COLO668 (cell line): ENCODE measurements at regions not wholly inside any gene's neighbourhood (a gene's known extent, or its start where the extent isn't known, plus 50 kb on each side); places are given as distances from the start of the nearest gene placed in this dataset.

Source experiments
- DNase-seq: peaks from one replicate; lab custom pipeline; 2025; ENCODE audit not compliant: unreplicated experiment; lab: John Stamatoyannopoulos, UW

DNA sequence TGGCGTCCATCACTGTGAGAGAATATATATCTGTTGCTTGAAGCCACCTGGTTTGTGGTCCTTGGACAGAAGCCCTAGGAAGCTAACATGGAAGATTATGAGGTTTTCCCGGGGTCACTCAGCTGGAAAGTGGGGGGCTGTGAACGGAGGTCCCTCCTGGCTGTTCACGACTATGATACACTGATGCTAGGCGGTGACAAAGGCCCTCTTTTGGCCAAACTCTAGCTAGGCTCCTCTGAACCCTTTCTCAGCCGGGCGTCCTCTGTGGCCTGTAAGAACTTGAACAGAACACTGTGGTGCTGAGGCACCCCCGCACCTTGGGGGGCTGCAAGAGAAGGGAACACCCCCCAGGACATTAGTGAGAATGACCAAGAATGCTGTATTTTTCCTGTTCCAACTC is 164.6 kb downstream of the TFCP2L1 start:
- no peak for DNase-seq

GRCh38 chr2:121120991-121121390 is 164.0 kb downstream of the TFCP2L1 start:
- DNase-seq = no peak

GRCh38 chr2:121121661-121122060 is 163.3 kb downstream of the TFCP2L1 start:
- DNase-seq = no peak

GRCh38 chr2:121123268-121123667 is 161.7 kb downstream of the TFCP2L1 start:
- DNase-seq = no peak

DNA sequence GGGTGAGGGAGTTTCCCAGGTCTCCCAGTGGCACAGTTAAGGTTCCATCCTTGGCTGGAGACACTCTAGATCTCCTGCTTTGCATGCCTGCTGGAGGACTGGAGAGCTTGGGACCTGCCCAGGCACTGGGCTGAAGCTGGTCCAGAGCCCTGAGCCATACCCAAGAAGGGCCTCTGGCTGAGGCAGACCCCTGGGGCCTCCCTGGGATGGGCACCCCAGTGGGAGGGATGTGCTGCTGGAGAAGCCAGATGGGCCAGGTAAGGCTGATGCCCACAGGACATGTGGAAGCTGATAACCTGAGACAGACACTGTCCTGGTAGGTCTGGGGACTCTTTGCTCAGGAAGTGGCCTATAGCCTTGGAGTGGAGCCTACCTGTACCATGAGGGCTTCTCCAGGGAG is 160.7 kb downstream of the TFCP2L1 start:
- DNase-seq = no peak

GRCh38 chr2:121125350-121125749 is 159.7 kb downstream of the TFCP2L1 start:
- no peak for DNase-seq

DNA sequence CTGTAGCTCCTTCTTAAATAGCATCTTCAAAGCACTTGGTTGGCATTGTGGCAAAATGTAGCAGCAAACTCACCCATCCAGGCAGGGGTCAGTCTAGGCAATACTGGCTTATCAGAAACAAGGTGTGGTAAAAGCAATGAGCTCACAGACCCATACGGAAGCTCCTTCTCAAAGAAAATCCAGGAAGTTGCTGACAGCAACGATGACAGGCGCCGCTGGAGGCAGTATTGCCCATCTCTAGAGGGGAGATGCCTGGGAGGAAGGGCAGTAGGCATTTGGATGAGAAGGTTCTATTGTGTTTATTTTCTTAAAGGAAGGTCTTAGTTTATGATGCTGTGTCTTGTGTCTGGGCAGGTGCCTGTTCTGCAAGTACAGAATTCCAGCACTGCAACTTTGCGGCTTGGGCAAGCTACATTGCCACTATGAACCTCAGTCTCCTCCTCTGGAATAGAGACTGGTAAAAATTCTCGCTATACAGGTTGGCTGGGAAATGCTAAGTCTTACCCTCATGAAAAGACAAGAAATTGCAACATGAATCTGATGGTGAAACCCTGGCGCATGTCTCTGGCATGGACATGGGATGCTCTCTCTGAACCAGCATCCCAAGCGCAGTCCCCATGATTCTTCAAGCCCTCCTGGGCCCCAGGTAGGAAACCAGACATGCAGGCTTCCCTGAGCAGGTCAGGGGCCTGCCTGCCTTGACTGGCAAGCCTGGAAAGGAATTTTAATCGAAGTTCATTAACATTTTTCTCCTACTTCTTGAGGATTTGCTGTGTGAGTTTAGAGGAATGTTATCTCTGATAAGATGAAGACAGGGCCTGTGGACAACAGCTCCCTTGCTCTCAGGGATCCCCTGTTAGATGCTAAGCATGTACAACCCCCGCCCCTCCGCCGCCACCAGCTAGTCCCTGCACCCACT is 156.0 kb downstream of the TFCP2L1 start:
- peak; percentile 60 for DNase-seq

DNA sequence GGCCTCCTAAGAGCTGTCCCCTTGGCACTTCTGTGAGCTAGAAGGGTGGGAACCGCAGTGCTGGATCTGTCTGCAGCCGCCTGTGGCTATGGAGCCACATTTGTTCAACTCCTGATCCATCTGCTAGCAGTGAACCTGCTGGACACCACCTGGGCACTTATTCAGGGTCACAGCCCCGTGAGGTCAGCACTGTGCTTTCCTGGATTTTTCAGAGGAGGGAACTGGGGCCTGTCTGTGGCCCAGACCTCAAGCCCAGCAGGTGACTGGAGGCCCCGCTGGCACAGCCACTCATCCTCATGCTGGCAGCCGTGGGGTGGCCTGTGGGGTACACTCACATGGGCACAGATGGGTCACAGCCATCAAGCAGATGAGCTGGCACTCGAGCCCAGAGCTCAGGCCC is 155.3 kb downstream of the TFCP2L1 start:
- DNase-seq = no peak

- peak; percentile 28 for DNase-seq
Measured at GRCh38 chr2:121130301-121130850, 154.6 kb downstream of the TFCP2L1 start.

DNA sequence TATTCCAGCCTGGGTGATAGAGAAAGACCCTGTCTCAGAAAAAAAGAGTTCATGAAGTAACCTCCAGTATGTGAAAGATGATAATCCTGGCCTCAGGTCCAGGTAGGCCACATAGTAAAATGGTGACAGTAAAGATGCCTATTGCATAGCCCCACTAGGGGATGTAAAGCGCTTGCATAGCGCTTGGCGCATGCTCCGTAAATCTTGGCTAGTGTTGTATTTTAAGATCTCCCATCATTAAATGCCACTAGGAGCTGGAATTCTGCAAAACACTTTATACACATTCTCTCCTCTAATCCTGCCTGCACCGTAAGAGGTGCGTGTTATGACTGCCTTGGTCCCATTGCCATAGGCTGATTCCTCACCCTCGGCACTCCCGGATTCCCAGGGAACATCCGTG is 153.6 kb downstream of the TFCP2L1 start:
- no peak for DNase-seq

GRCh38 chr2:121132054-121132761 is 152.8 kb downstream of the TFCP2L1 start:
- no peak for DNase-seq

DNA sequence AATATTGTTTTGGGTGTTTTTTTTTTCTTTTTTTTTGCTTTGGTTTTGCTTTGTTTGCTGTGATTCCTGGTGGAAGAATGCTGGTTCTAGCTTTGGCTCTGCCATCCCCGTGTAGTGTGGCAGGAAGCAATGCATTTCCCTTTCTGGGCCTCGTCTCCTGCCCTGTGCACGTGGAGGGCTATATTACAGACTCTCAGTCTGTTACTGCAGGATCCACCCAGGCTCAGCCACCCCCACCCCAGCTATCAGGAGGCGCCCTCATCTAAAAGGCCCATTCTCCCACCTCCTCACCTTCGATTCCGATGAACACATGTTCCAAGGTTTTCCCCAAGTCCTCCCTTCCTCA is 152.3 kb downstream of the TFCP2L1 start:
- DNase-seq = no peak

- no peak for DNase-seq
Measured at GRCh38 chr2:121133551-121134319, 151.3 kb downstream of the TFCP2L1 start.

- no peak for DNase-seq
Measured at GRCh38 chr2:121134728-121135127, 150.3 kb downstream of the TFCP2L1 start.

DNA sequence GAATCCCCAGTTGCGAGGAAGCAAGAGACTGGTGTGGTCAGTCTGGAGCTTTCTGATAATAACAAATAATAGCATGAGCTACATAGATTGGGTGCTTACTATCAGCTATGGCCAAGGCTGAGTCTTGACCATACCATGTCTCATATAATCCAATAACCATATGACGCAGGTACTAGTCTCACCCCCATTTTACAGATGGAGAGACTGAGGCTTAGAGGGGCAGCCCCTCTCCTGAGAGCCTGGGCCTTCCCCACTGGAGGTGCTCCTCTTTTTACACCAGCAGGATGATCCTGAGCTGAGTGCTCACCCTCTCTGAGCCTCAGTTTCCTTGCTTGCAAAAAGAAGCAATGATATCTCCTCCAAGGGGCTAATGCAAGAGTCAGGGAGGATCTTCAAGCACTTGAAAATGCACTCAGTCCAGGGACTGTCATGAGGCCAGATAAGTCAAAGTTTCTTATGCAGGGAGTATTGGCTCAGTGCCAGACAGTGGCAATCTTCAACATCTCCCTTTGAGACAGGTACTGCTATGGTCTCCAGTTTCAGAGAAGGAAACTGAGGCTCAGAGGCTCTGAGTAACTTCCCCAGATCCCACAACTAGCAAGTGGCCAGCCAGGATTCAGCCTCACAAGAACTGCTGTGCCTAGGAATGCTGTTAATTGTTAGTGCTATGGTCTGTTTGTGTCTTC is 149.7 kb downstream of the TFCP2L1 start:
- DNase-seq = no peak

GRCh38 chr2:121136323-121136722 is 148.7 kb downstream of the TFCP2L1 start:
- DNase-seq = no peak

DNA sequence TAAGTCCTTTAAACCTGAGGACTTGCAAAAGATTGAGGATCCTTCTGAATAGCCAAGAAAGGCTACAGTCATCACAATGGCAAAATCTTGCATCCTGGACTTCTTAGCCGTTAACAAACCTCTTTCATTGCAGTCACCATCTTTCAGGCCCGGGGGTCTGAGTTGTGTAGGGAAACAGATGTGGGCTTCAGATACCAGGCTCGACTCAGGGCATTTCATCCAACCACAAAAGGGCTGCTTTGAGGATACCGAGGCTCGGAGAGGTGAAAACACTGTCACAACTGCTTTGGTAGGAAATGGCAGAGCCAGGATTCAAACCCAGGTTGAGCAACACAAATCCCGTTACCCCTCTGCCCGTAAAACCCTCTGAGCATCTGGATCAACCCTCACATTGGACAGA is 147.4 kb downstream of the TFCP2L1 start:
- DNase-seq = no peak

GRCh38 chr2:121140734-121141133 is 144.3 kb downstream of the TFCP2L1 start:
- DNase-seq = no peak

GRCh38 chr2:121142452-121142851 is 142.6 kb downstream of the TFCP2L1 start:
- no peak for DNase-seq

DNA sequence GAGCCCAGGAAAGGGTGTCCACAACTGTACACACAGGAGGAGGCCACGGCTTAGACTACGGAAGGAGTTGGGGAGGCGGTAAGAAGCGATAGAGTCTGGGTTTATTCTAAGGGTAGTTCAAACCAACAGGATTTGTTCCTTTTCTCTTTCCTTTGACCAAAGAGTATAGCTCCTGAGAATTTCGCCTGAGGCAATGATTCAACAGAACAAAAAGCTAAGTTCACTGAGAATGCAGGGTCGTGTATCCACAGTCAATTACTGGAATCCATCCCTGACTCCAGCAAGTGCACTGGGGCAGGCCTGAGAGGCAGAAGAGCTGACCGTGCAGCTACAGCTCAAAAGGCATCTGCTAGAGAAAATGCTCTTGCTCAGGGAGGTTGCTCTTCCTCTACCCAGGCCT is 140.9 kb downstream of the TFCP2L1 start:
- no peak for DNase-seq

DNA sequence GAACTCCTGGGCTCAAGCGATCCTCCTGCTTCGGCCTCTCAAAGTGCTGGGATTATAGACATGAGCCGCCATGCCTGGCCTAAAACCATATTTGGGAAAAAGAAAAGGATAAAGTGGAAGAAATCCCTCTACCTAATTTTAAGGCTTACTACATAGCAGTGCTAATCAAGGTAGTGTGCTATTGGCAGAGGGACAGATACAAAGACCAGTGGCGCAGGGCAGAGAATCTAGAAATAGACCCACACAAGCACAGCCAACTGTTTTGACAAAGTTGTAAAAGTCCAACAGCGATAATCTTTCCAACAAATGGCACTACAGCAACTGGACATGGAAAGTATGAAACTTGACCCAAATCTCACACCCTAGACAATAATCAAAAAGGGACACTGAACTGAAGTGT is 138.4 kb downstream of the TFCP2L1 start:
- DNase-seq = no peak
